Testis (tissue), 2 donors: ENCODE measurements at regions not wholly inside any gene's neighbourhood (a gene's known extent, or its start where the extent isn't known, plus 50 kb on each side); places are given as distances from the start of the nearest gene placed in this dataset.
"Not testable (repeated sequence)": the region's sequence is repeated elsewhere in the genome, so short reads cannot be mapped to it uniquely, and the experiment has no call there.

Experiments used
- CTCF ChIP-seq, 3 experiments: fragments of 450-650 bp in 2 of 3; fragments of 200-600 bp in 1 of 3; sonication (generic) in 1 of 3; IDR thresholded peaks; one replicate each; pipeline ENCODE4 v1.5.1; 2016 to 2019; ENCODE audit warnings: antibody characterized with exemption in 3 of 3, mild to moderate bottlenecking in 2 of 3, moderate library complexity in 1 of 3
- POLR2A ChIP-seq: fragments of 450-650 bp; IDR thresholded peaks from one replicate; pipeline ENCODE4 v1.6.1; 2017; ENCODE audit warnings: antibody characterized with exemption, mild to moderate bottlenecking, moderate library complexity

- TF ChIP-seq CTCF (IDR thresholded peaks at IDR 0.05); POLR2A: not testable (repeated sequence)
These were observed 538.9 kb downstream of the FRK start for GRCh38 chr6:115521747-115522146.
